CD14-positive monocyte (primary cell): ENCODE measurements at regions not wholly inside any gene's neighbourhood (a gene's known extent, or its start where the extent isn't known, plus 50 kb on each side); places are given as distances from the start of the nearest gene placed in this dataset.

Source experiments
- DNase-seq, 3 donors: peaks; one replicate each; pipeline ENCODE4 v3.0.0-alpha.2; 2011 to 2022
- H2AFZ ChIP-seq: 2 replicates; pipeline ENCODE4 v1.6.0; 2012; ENCODE audit warnings: mild to moderate bottlenecking, low read depth, low read length, inconsistent platforms; ENCODE audit not compliant: insufficient read depth, poor library complexity, severe bottlenecking
- H3K27ac ChIP-seq, 2 donors: 1 replicate in 1 of 2; 2 replicates in 1 of 2; pipeline ENCODE4 v1.5.1; 2012 to 2013; ENCODE audit warnings: low read length in 2 of 2, control low read depth in 1 of 2, inconsistent platforms in 1 of 2, low read depth in 1 of 2, mild to moderate bottlenecking in 1 of 2
- H3K27me3 ChIP-seq, 2 donors: one replicate each; pipeline versions ENCODE4 v1.6.0 to v1.6.1; 2011 to 2013; ENCODE audit warnings: low read length in 2 of 2; ENCODE audit not compliant: control insufficient read depth in 2 of 2, insufficient read depth in 2 of 2
- H3K36me3 ChIP-seq, 2 donors: replicated peaks in 1 of 2; 1 replicate in 1 of 2; 2 replicates in 1 of 2; pipeline versions ENCODE4 v1.5.1 to v1.6.1; 2012 to 2013; ENCODE audit warnings: low read length in 2 of 2, control low read depth in 1 of 2, inconsistent platforms in 1 of 2, mild to moderate bottlenecking in 1 of 2; ENCODE audit not compliant: insufficient read depth in 2 of 2, control insufficient read depth in 1 of 2
- H3K4me1 ChIP-seq, 2 donors: 1 replicate in 1 of 2; 2 replicates in 1 of 2; pipeline versions ENCODE4 v1.5.1 to v1.6.1; 2012 to 2013; ENCODE audit warnings: low read length in 2 of 2, control low read depth in 1 of 2, inconsistent platforms in 1 of 2, mild to moderate bottlenecking in 1 of 2, moderate library complexity in 1 of 2; ENCODE audit not compliant: insufficient read depth in 2 of 2, control insufficient read depth in 1 of 2
- H3K4me2 ChIP-seq: replicated peaks from 2 replicates; pipeline ENCODE3; 2012; ENCODE audit warnings: low read length, moderate library complexity, mild to moderate bottlenecking; ENCODE audit not compliant: poor library complexity, severe bottlenecking; ENCODE audit errors: extremely low read depth
- H3K4me3 ChIP-seq, 3 experiments: fragments of 200-600 bp in 1 of 3; sonication (generic) in 1 of 3; replicated peaks in 1 of 3; 1 replicate in 2 of 3; 2 replicates in 1 of 3; pipeline ENCODE4 v1.5.1; 2011 to 2013; ENCODE audit warnings: low read length in 3 of 3, mild to moderate bottlenecking in 3 of 3, control low read depth in 2 of 3, low read depth in 2 of 3, inconsistent platforms in 1 of 3, moderate library complexity in 1 of 3
- H3K79me2 ChIP-seq: 2 replicates; pipeline ENCODE4 v1.6.0; 2012; ENCODE audit warnings: mild to moderate bottlenecking, control low read depth, inconsistent platforms, low read length, moderate library complexity; ENCODE audit not compliant: insufficient read depth
- H3K9ac ChIP-seq: 2 replicates; pipeline ENCODE4 v1.6.0; 2017; ENCODE audit warnings: low read length, mild to moderate bottlenecking; ENCODE audit not compliant: insufficient read depth, poor library complexity, severe bottlenecking
- H3K9me3 ChIP-seq, 2 donors: replicated peaks in 1 of 2; 1 replicate in 1 of 2; 2 replicates in 1 of 2; pipeline versions ENCODE4 v1.5.1 to v1.6.1; 2012 to 2013; ENCODE audit warnings: low read length in 2 of 2, control low read depth in 1 of 2; ENCODE audit not compliant: control insufficient read depth in 1 of 2, insufficient read depth in 1 of 2
- H4K20me1 ChIP-seq: 2 replicates; pipeline ENCODE4 v1.6.0; 2012; ENCODE audit warnings: mild to moderate bottlenecking, low read length, control low read depth, moderate library complexity; ENCODE audit not compliant: insufficient read depth
- H3K27ac Mint-ChIP-seq, 7 donors: one replicate each; pipeline ENCODE4 v1.8.0; 2020; ENCODE audit warnings: mild to moderate bottlenecking in 7 of 7, mixed read lengths in 7 of 7, moderate library complexity in 6 of 7, inconsistent platforms in 2 of 7
- H3K27me3 Mint-ChIP-seq, 3 donors: one replicate each; pipeline ENCODE4 v1.8.0; 2021 to 2022; ENCODE audit warnings: low read depth in 3 of 3, mild to moderate bottlenecking in 3 of 3, mixed read lengths in 3 of 3, moderate library complexity in 3 of 3, inconsistent platforms in 1 of 3
- H3K36me3 Mint-ChIP-seq, 2 donors: one replicate each; pipeline ENCODE4 v1.8.0; 2020; ENCODE audit warnings: mixed read lengths in 2 of 2, inconsistent platforms in 1 of 2, mild to moderate bottlenecking in 1 of 2
- H3K4me1 Mint-ChIP-seq: one replicate; pipeline ENCODE4 v1.8.0; 2020; ENCODE audit warnings: mild to moderate bottlenecking, mixed read lengths
- H3K4me3 Mint-ChIP-seq, 2 donors: one replicate each; pipeline ENCODE4 v1.8.0; 2020; ENCODE audit warnings: mild to moderate bottlenecking in 2 of 2, mixed read lengths in 2 of 2, moderate library complexity in 1 of 2
- H3K9me3 Mint-ChIP-seq, 7 donors: one replicate each; pipeline ENCODE4 v1.8.0; 2020 to 2022; ENCODE audit warnings: mixed read lengths in 7 of 7, mild to moderate bottlenecking in 6 of 7, moderate library complexity in 6 of 7, inconsistent platforms in 2 of 7
- CTCF ChIP-seq: fragments of 200-600 bp; IDR thresholded peaks from one replicate; pipeline ENCODE4 v1.8.0; 2022; ENCODE audit warnings: antibody characterized with exemption, mild to moderate bottlenecking
- WGBS: methylation state at CpG from one replicate; pipeline ENCODE4 v1.1.5; 2013; ENCODE audit warnings: missing lambda C conversion rate; ENCODE audit not compliant: insufficient coverage; 5-methylcytosine and 5-hydroxymethylcytosine counted together
- intact Hi-C, 2 donors: fragments of 100-400 bp; cut with micrococcal nuclease; formaldehyde crosslinking; loops; one replicate each; pipeline versions ENCODE4 v1.15.0 to v1.15.1; 2023

- Mint-ChIP-seq H3K9me3 (peaks cover 0 to 4% (median 0%) of the 10 kb centered on the region in 7 donors), H3K27ac (no peak overlapping the region), H3K36me3 (no peaks in the 10 kb centered on the region), H3K4me1 (no peaks in the 10 kb centered on the region), H3K4me3 (no peak overlapping the region), H3K27me3 (peaks cover 0 to 2% (median 0%) of the 10 kb centered on the region in 3 donors)
- H3K27me3 ChIP-seq = no peaks in the 10 kb centered on the region
- H3K4me3 ChIP-seq = no peak overlapping the region
- H3K4me2 ChIP-seq = no peak overlapping the region
- H3K36me3 ChIP-seq = no peaks in the 10 kb centered on the region
- no peaks in the 10 kb centered on the region for H3K79me2 ChIP-seq
- H3K4me1 ChIP-seq = no peaks in the 10 kb centered on the region
- H3K9ac ChIP-seq = no peak overlapping the region
- intact Hi-C loops = no loop called here
- no peak overlapping the region for H2AFZ ChIP-seq
- H3K9me3 ChIP-seq = no peaks in the 10 kb centered on the region
- WGBS = no CpG with 5 or more reads among the region's 13 CpGs
- H4K20me1 ChIP-seq = no peaks in the 10 kb centered on the region
- H3K27ac ChIP-seq = no peak overlapping the region
- DNase-seq = no peak
- no peak for TF ChIP-seq CTCF
Measured at GRCh38 chr5:21140987-21141386, 1153.0 kb upstream of the CDH18 start.

GRCh38 chr5:21126236-21126635 is 1138.2 kb upstream of the CDH18 start:
- H3K27ac ChIP-seq = no peak overlapping the region
- H3K4me1 ChIP-seq = no peaks in the 10 kb centered on the region
- H3K27ac Mint-ChIP-seq = no peak overlapping the region
- H3K9ac ChIP-seq = no peak overlapping the region
- peaks cover 0 to 3% of the 10 kb centered on the region in 2 donors for H3K9me3 ChIP-seq
- no peak overlapping the region for H3K4me3 Mint-ChIP-seq
- no peaks in the 10 kb centered on the region for H3K36me3 Mint-ChIP-seq
- H3K9me3 Mint-ChIP-seq = peaks cover 0 to 5% (median 0%) of the 10 kb centered on the region in 7 donors
- DNase-seq = no peak
- no peak overlapping the region for H3K4me2 ChIP-seq
- no peak overlapping the region for H2AFZ ChIP-seq
- no peaks in the 10 kb centered on the region for H4K20me1 ChIP-seq
- H3K4me3 ChIP-seq = no peak overlapping the region
- intact Hi-C loops = no loop called here
- no peaks in the 10 kb centered on the region for H3K4me1 Mint-ChIP-seq
- no peaks in the 10 kb centered on the region for H3K27me3 ChIP-seq
- H3K79me2 ChIP-seq = no peaks in the 10 kb centered on the region
- no peaks in the 10 kb centered on the region for H3K27me3 Mint-ChIP-seq
- no peaks in the 10 kb centered on the region for H3K36me3 ChIP-seq
- TF ChIP-seq CTCF = no peak
